Fibroblast of lung (primary cell): ENCODE measurements at regions not wholly inside any gene's neighbourhood (a gene's known extent, or its start where the extent isn't known, plus 50 kb on each side); places are given as distances from the start of the nearest gene placed in this dataset.

ENCODE experiments used
- DNase-seq, 2 donors: peaks; one replicate each; pipeline versions ENCODE4 v3.0.0 to v3.0.0-alpha.2; 2010; ENCODE audit warnings: low read depth in 2 of 2
- H2AFZ ChIP-seq: 2 replicates; pipeline ENCODE4 v1.5.1; 2012; ENCODE audit warnings: low read length, control low read depth, inconsistent platforms
- H3K27ac ChIP-seq: 2 replicates; pipeline ENCODE4 v1.5.1; 2011; ENCODE audit warnings: low read length, control low read depth; ENCODE audit not compliant: insufficient read depth
- H3K27me3 ChIP-seq: 2 replicates; pipeline ENCODE4 v1.5.1; 2011; ENCODE audit warnings: mild to moderate bottlenecking, low read length; ENCODE audit not compliant: control insufficient read depth, insufficient read depth
- H3K36me3 ChIP-seq: 2 replicates; pipeline ENCODE4 v1.5.1; 2011; ENCODE audit warnings: low read length; ENCODE audit not compliant: control insufficient read depth, insufficient read depth
- H3K4me1 ChIP-seq: 2 replicates; pipeline ENCODE4 v1.5.1; 2011; ENCODE audit warnings: low read length; ENCODE audit not compliant: control insufficient read depth, insufficient read depth; ENCODE audit errors: extremely low read depth
- H3K4me2 ChIP-seq: 2 replicates; pipeline ENCODE4 v1.5.1; 2011; ENCODE audit warnings: low read length, control low read depth; ENCODE audit not compliant: insufficient read depth; ENCODE audit errors: extremely low read depth
- H3K4me3 ChIP-seq, 4 experiments: fragments of 200-600 bp in 1 of 4; sonication (generic) in 1 of 4; replicated peaks in 1 of 4; 2 replicates each; pipeline ENCODE4 v1.5.1; 2011 to 2016; ENCODE audit warnings: low read length in 4 of 4, low read depth in 3 of 4, mild to moderate bottlenecking in 3 of 4, control low read depth in 2 of 4, inconsistent platforms in 1 of 4, mixed read lengths in 1 of 4; ENCODE audit not compliant: insufficient read depth in 1 of 4; ENCODE audit errors: control extremely low read depth in 1 of 4
- H3K79me2 ChIP-seq: 2 replicates; pipeline ENCODE4 v1.5.1; 2012; ENCODE audit warnings: mild to moderate bottlenecking, low read length, inconsistent platforms; ENCODE audit not compliant: control insufficient read depth, insufficient read depth
- H3K9ac ChIP-seq: 2 replicates; pipeline ENCODE4 v1.5.1; 2011; ENCODE audit warnings: mild to moderate bottlenecking, low read length, control low read depth; ENCODE audit not compliant: insufficient read depth
- H3K9me3 ChIP-seq: 2 replicates; pipeline ENCODE4 v1.5.1; 2012; ENCODE audit warnings: low read depth, low read length; ENCODE audit not compliant: control insufficient read depth, insufficient read depth
- H4K20me1 ChIP-seq: 2 replicates; pipeline ENCODE4 v1.5.1; 2011; ENCODE audit warnings: low read length; ENCODE audit not compliant: control insufficient read depth, insufficient read depth; ENCODE audit errors: extremely low read depth
- CTCF ChIP-seq, 2 donors: IDR thresholded peaks in 1 of 2; conservative IDR thresholded peaks in 1 of 2; 1 replicate in 1 of 2; 2 replicates in 1 of 2; pipeline ENCODE4 v1.5.1; 2011 to 2012; ENCODE audit warnings: low read length in 2 of 2, control low read depth in 1 of 2, inconsistent platforms in 1 of 2, low read depth in 1 of 2, mild to moderate bottlenecking in 1 of 2
- EZH2 ChIP-seq: IDR thresholded peaks from 2 replicates; pipeline ENCODE4 v1.5.1; 2012; ENCODE audit warnings: low read length, control low read depth, mild to moderate bottlenecking; ENCODE audit errors: missing control alignments

GRCh38 chr1:201606096-201606495, 67.2 kb downstream of the NAV1 start:
- Histone ChIP-seq H3K79me2 (peaks cover 2% of the 10 kb centered on the region), H2AFZ (no peak overlapping the region), H3K4me3 (no peak overlapping the region), H3K4me2 (no peak overlapping the region), H3K9ac (no peak overlapping the region), H3K9me3 (no peaks in the 10 kb centered on the region), H3K36me3 (no peaks in the 10 kb centered on the region), H3K4me1 (peaks cover 29% of the 10 kb centered on the region), H3K27ac (no peak overlapping the region), H4K20me1 (no peaks in the 10 kb centered on the region), H3K27me3 (no peaks in the 10 kb centered on the region)
- no peak for DNase-seq
- TF ChIP-seq CTCF (conservative IDR thresholded peaks at IDR 0.05 in 1 of 2, IDR thresholded peaks at IDR 0.05 in 1 of 2; ENCODE audit: low read depth in 1 of 2, low read length in 2 of 2), result no peak
- no peak for TF ChIP-seq EZH2

- H3K9me3 ChIP-seq, result no peaks in the 10 kb centered on the region
- H4K20me1 ChIP-seq, result no peaks in the 10 kb centered on the region
- no peak overlapping the region for H3K27ac ChIP-seq
- H3K4me3 ChIP-seq, result no peak overlapping the region
- H3K79me2 ChIP-seq, result peaks cover 2% of the 10 kb centered on the region
- no peaks in the 10 kb centered on the region for H3K36me3 ChIP-seq
- no peak for TF ChIP-seq EZH2
- no peak for TF ChIP-seq CTCF (conservative IDR thresholded peaks at IDR 0.05 in 1 of 2, IDR thresholded peaks at IDR 0.05 in 1 of 2; ENCODE audit: low read depth in 1 of 2, low read length in 2 of 2)
- no peak overlapping the region for H2AFZ ChIP-seq
- H3K4me1 ChIP-seq, result peaks cover 29% of the 10 kb centered on the region
- H3K4me2 ChIP-seq, result no peak overlapping the region
- no peaks in the 10 kb centered on the region for H3K27me3 ChIP-seq
- DNase-seq, result peak in 1 of 2 donors; percentile 41
- no peak overlapping the region for H3K9ac ChIP-seq
These were observed 67.7 kb downstream of the NAV1 start for GRCh38 chr1:201606623-201607022.

GRCh38 chr1:201608635-201609395, 69.9 kb downstream of the NAV1 start:
- no peak overlapping the region for H3K9ac ChIP-seq
- H3K27ac ChIP-seq, result no peak overlapping the region
- peak overlapping the region; percentile 37 for H3K4me2 ChIP-seq
- H3K79me2 ChIP-seq, result no peaks in the 10 kb centered on the region
- peak; percentile 39 to 57 for DNase-seq
- H2AFZ ChIP-seq, result no peak overlapping the region
- H3K4me1 ChIP-seq, result peaks cover 13% of the 10 kb centered on the region
- no peaks in the 10 kb centered on the region for H3K9me3 ChIP-seq
- no peaks in the 10 kb centered on the region for H3K36me3 ChIP-seq
- no peak overlapping the region for H3K4me3 ChIP-seq
- TF ChIP-seq EZH2, result no peak
- TF ChIP-seq CTCF (conservative IDR thresholded peaks at IDR 0.05 in 1 of 2, IDR thresholded peaks at IDR 0.05 in 1 of 2; ENCODE audit: low read depth in 1 of 2, low read length in 2 of 2), result no peak
- no peaks in the 10 kb centered on the region for H4K20me1 ChIP-seq
- no peaks in the 10 kb centered on the region for H3K27me3 ChIP-seq
